GM23338 (cell line): ENCODE measurements at regions not wholly inside any gene's neighbourhood (a gene's known extent, or its start where the extent isn't known, plus 50 kb on each side); places are given as distances from the start of the nearest gene placed in this dataset.

Experiments used
- CREB1 ChIP-seq: fragments of 250-450 bp; sonication (Bioruptor Pico); IDR thresholded peaks from 2 replicates; pipeline ENCODE4 v1.5.0; 2020; ENCODE audit warnings: low read depth, mild to moderate bottlenecking, moderate library complexity
- CTCF ChIP-seq, 2 experiments: fragments of 200-600 bp in 1 of 2; sonication (generic) in 1 of 2; conservative IDR thresholded peaks; 2 replicates each; pipeline versions ENCODE4 v1.5.1 to v1.6.1; 2016 to 2017; ENCODE audit warnings: antibody characterized with exemption in 2 of 2, low read depth in 2 of 2, mild to moderate bottlenecking in 2 of 2, moderate library complexity in 1 of 2
- ETS1 ChIP-seq: IDR thresholded peaks from 2 replicates; pipeline ENCODE4 v1.6.1; 2016; ENCODE audit warnings: antibody characterized with exemption
- EZH2 ChIP-seq: fragments of 200-600 bp; sonication (generic); IDR thresholded peaks from one replicate; pipeline ENCODE4 v1.8.0; 2017; ENCODE audit warnings: antibody characterized with exemption, mild to moderate bottlenecking, low read depth; ENCODE audit not compliant: unreplicated experiment
- EZH2phosphoT487 ChIP-seq: fragments of 200-600 bp; sonication (generic); IDR thresholded peaks from one replicate; pipeline ENCODE4 v1.8.1; 2018; ENCODE audit warnings: antibody characterized with exemption; ENCODE audit not compliant: unreplicated experiment
- JUNB ChIP-seq: IDR thresholded peaks from one replicate; pipeline ENCODE4 v1.6.1; 2016; ENCODE audit warnings: antibody characterized with exemption; ENCODE audit not compliant: unreplicated experiment
- NANOG ChIP-seq: IDR thresholded peaks from 2 replicates; pipeline ENCODE4 v1.6.1; 2016; ENCODE audit warnings: antibody characterized with exemption, borderline replicate concordance
- POLR2AphosphoS5 ChIP-seq: IDR thresholded peaks from 2 replicates; pipeline ENCODE4 v1.6.1; 2016; ENCODE audit warnings: antibody characterized with exemption, low read depth
- REST ChIP-seq: IDR thresholded peaks from one replicate; pipeline ENCODE4 v1.6.1; 2018; ENCODE audit warnings: antibody characterized with exemption; ENCODE audit not compliant: unreplicated experiment
- STAT1 ChIP-seq: IDR thresholded peaks from one replicate; pipeline ENCODE4 v1.6.1; 2016; ENCODE audit warnings: antibody characterized with exemption; ENCODE audit not compliant: unreplicated experiment
- ZNF331 ChIP-seq: fragments of 250-450 bp; sonication (Bioruptor Pico); IDR thresholded peaks from 2 replicates; pipeline ENCODE4 v1.5.0; 2020; ENCODE audit warnings: low read depth, mild to moderate bottlenecking, moderate library complexity

GRCh38 chr4:124514588-124514987, 197.9 kb downstream of the ANKRD50 start:
- TF ChIP-seq CREB1 (CRISPR knock-in tag) (no peak), CTCF (conservative IDR thresholded peaks at IDR 0.05; ENCODE audit: low read depth in 2 of 2) (no peak), REST (no peak), JUNB (no peak), POLR2AphosphoS5 (no peak), EZH2 (no peak), EZH2phosphoT487 (no peak), NANOG (no peak), STAT1 (no peak), ZNF331 (CRISPR knock-in tag) (no peak), ETS1 (no peak)
